GM20000 (cell line): ENCODE measurements at regions not wholly inside any gene's neighbourhood (a gene's known extent, or its start where the extent isn't known, plus 50 kb on each side); places are given as distances from the start of the nearest gene placed in this dataset.

ENCODE experiments used
- DNase-seq: peaks from one replicate; pipeline ENCODE4 v3.0.0; 2012; ENCODE audit warnings: low spot score
- CTCF ChIP-seq: IDR thresholded peaks from 2 replicates; pipeline ENCODE4 v1.5.1; 2012; ENCODE audit warnings: mild to moderate bottlenecking, control low read depth; ENCODE audit errors: extremely low read depth, missing control alignments

- no peak for TF ChIP-seq CTCF
- DNase-seq: no peak
Observed at GRCh38 chr10:44195112-44196007, 189.5 kb downstream of the CXCL12 start.

GRCh38 chr10:44194435-44194834 lies 190.5 kb downstream of the CXCL12 start:
- TF ChIP-seq CTCF: no peak
- no peak for DNase-seq

GRCh38 chr10:44193567-44194220 lies 191.2 kb downstream of the CXCL12 start:
- DNase-seq: no peak
- no peak for TF ChIP-seq CTCF

GRCh38 chr10:44193166-44193565 lies 191.7 kb downstream of the CXCL12 start:
- no peak for DNase-seq

GRCh38 chr10:44192435-44192834 lies 192.5 kb downstream of the CXCL12 start:
- DNase-seq: no peak
- TF ChIP-seq CTCF: no peak

More at GRCh38 chr10:44193166-44193565, 191.7 kb downstream of the CXCL12 start:
- TF ChIP-seq CTCF: no peak

GRCh38 chr10:44190541-44190940 lies 194.4 kb downstream of the CXCL12 start:
- DNase-seq: no peak
- TF ChIP-seq CTCF: no peak

GRCh38 chr10:44186821-44187220 lies 198.1 kb downstream of the CXCL12 start:
- TF ChIP-seq CTCF: no peak
- no peak for DNase-seq
